ENCODE measurements at regions not wholly inside any gene's neighbourhood (a gene's known extent, or its start where the extent isn't known, plus 50 kb on each side); places are given as distances from the start of the nearest gene placed in this dataset.

DNA sequence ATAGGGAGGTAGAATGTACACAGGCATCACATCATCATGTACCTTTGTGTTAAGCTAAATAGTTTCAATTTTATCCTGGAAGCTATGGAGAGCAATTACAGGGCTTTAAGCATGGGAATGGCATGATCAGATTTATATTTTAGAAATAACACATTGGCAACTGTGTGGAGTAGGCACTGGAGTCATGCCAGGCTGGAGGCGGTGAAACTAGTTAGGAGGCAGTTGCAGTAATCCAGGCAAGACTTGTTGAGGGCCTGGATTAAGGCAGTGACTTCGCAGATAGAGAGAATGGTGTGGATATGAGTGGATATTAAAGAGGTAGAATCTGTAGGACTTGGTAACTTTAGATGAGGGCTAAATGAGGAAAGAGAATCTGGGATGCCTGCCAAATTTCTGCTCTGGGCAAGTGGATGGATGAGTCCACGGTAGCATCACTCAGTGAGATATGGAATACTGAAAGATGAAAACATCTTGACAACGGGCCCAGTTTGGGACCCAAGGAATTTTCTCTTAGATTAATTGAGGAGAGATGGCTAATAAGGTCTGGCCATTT lies 506.2 kb downstream of the FGF9 start:
- H3K27me3 ChIP-seq (ENCODE audit: control insufficient read depth in 2 of 2, insufficient read depth in 2 of 2, low read length in 2 of 2), result no peaks in the 10 kb centered on the region
- dilution Hi-C loops (cut with MboI; ENCODE audit: extremely low pct_ligation_motif_present, low sequenced_read_pairs) (no loop called here), intact Hi-C loops (cut with micrococcal nuclease) (no loop called here)
- no peak overlapping the region for H3K27ac ChIP-seq (ENCODE audit: insufficient read depth, low read depth, low read length)
- no peaks in the 10 kb centered on the region for H3K4me1 ChIP-seq (ENCODE audit: control insufficient read depth, extremely low read depth, insufficient read depth, low read length)
- H3K4me2 ChIP-seq (ENCODE audit: insufficient read depth, low read length), result no peak overlapping the region
- DNase-seq (ENCODE audit: low read depth, low spot score), result no peak
- H2AFZ ChIP-seq (ENCODE audit: low read depth, low read length), result no peak overlapping the region
- H4K20me1 ChIP-seq (replicated peaks; ENCODE audit: control insufficient read depth, extremely low read depth, insufficient read depth, low read length), result no peaks in the 10 kb centered on the region
- peaks cover 7% of the 10 kb centered on the region for H3K9me3 ChIP-seq (replicated peaks; ENCODE audit: control insufficient read depth, insufficient read depth, low read length)
- no peak overlapping the region for H3K9ac ChIP-seq (replicated peaks; ENCODE audit: extremely low read depth, insufficient read depth, low read length)
- no peak for FAIRE-seq
- H3K9me1 ChIP-seq (replicated peaks; ENCODE audit: control insufficient read depth, extremely low read depth, insufficient read depth, low read length), result no peaks in the 10 kb centered on the region
- TF ChIP-seq POLR2A (IDR thresholded peaks at IDR 0.05; ENCODE audit: low read depth, low read length) (no peak), GATA2 (IDR thresholded peaks at IDR 0.05; ENCODE audit: insufficient read depth, insufficient read length, low read depth, low read length) (no peak), FOS (IDR thresholded peaks at IDR 0.05; ENCODE audit: borderline replicate concordance, insufficient read depth, low read length) (no peak), CTCF (IDR thresholded peaks at IDR 0.05; ENCODE audit: extremely low read depth in 1 of 2, insufficient read depth in 1 of 2, low read depth in 1 of 2, low read length in 2 of 2) (no peak), JUN (IDR thresholded peaks at IDR 0.05; ENCODE audit: borderline replicate concordance, insufficient read depth, insufficient read length, low read depth) (no peak), EZH2 (IDR thresholded peaks at IDR 0.05; ENCODE audit: borderline replicate concordance, low read depth, low read length, severe bottlenecking) (no peak), MYC (IDR thresholded peaks at IDR 0.05; ENCODE audit: low read depth, low read length) (no peak), POLR2AphosphoS5 (IDR thresholded peaks at IDR 0.05; ENCODE audit: insufficient read depth, low read depth, low read length) (no peak)
- TF ChIP-seq, protein P1, sequence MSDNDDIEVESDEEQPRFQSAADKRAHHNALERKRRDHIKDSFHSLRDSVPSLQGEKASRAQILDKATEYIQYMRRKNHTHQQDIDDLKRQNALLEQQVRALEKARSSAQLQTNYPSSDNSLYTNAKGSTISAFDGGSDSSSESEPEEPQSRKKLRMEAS (IDR thresholded peaks at IDR 0.05; ENCODE audit: insufficient read depth, insufficient read length), result no peak
- H3K36me3 ChIP-seq (ENCODE audit: control insufficient read depth in 2 of 2, extremely low read depth in 1 of 2, insufficient read depth in 2 of 2, low read length in 2 of 2), result no peaks in the 10 kb centered on the region
- ChIA-PET CTCF (no interaction called here), POLR2A (no interaction called here)
- BruUV-seq (replicated peaks), result no TSS peak
- H3K79me2 ChIP-seq (ENCODE audit: control insufficient read depth, insufficient read depth, low read length), result no peaks in the 10 kb centered on the region
- no peak overlapping the region for H3K4me3 ChIP-seq (replicated peaks in 1 of 3; ENCODE audit: insufficient read depth in 1 of 3, low read depth in 1 of 3, low read length in 3 of 3)

Data from endothelial cell of umbilical vein (primary cell).